HEK293T (cell line): ENCODE measurements at regions not wholly inside any gene's neighbourhood (a gene's known extent, or its start where the extent isn't known, plus 50 kb on each side); places are given as distances from the start of the nearest gene placed in this dataset.

Source experiments
- BHLHE40 ChIP-seq: fragments of 450-650 bp; IDR thresholded peaks from 2 replicates; pipeline ENCODE4 v1.6.1; 2016; ENCODE audit warnings: mild to moderate bottlenecking, moderate library complexity, borderline replicate concordance
- CTBP1 ChIP-seq: fragments of 450-650 bp; IDR thresholded peaks from 2 replicates; pipeline ENCODE4 v1.6.1; 2016; ENCODE audit warnings: borderline replicate concordance
- ELF4 ChIP-seq: fragments of 450-650 bp; IDR thresholded peaks from 2 replicates; pipeline ENCODE4 v1.6.1; 2017; ENCODE audit warnings: antibody characterized with exemption
- FOXA1 ChIP-seq: fragments of 450-650 bp; IDR thresholded peaks from 2 replicates; pipeline ENCODE4 v1.6.1; 2016; ENCODE audit warnings: mild to moderate bottlenecking
- FOXM1 ChIP-seq: fragments of 450-650 bp; IDR thresholded peaks from 2 replicates; pipeline ENCODE4 v1.6.1; 2017; ENCODE audit warnings: mild to moderate bottlenecking, borderline replicate concordance
- HDGF ChIP-seq: fragments of 450-650 bp; IDR thresholded peaks from 2 replicates; pipeline ENCODE4 v1.6.1; 2017; ENCODE audit warnings: antibody characterized with exemption, borderline replicate concordance
- L3MBTL2 ChIP-seq: fragments of 450-650 bp; conservative IDR thresholded peaks from 2 replicates; pipeline ENCODE4 v1.6.1; 2016; ENCODE audit warnings: mild to moderate bottlenecking
- LEF1 ChIP-seq: fragments of 450-650 bp; IDR thresholded peaks from 2 replicates; pipeline ENCODE4 v1.6.1; 2017; ENCODE audit warnings: mild to moderate bottlenecking, borderline replicate concordance
- NFRKB ChIP-seq: fragments of 450-650 bp; IDR thresholded peaks from 2 replicates; pipeline ENCODE4 v1.6.1; 2016; ENCODE audit warnings: mild to moderate bottlenecking, moderate library complexity
- PKNOX1 ChIP-seq: fragments of 450-650 bp; IDR thresholded peaks from 2 replicates; pipeline ENCODE4 v1.6.1; 2016
- SP1 ChIP-seq: fragments of 450-650 bp; IDR thresholded peaks from 2 replicates; pipeline ENCODE4 v1.6.1; 2017
- SUZ12 ChIP-seq: fragments of 450-650 bp; IDR thresholded peaks from 2 replicates; pipeline ENCODE4 v1.6.1; 2016; ENCODE audit warnings: mild to moderate bottlenecking
- TARDBP ChIP-seq: fragments of 450-650 bp; IDR thresholded peaks from 2 replicates; pipeline ENCODE4 v1.6.1; 2016
- ZNF384 ChIP-seq: fragments of 450-650 bp; IDR thresholded peaks from 2 replicates; pipeline ENCODE4 v1.6.1; 2016

GRCh38 chr14:98685725-98686124 lies 586.3 kb downstream of the BCL11B start:
- TF ChIP-seq FOXA1 (no peak), SP1 (no peak), L3MBTL2 (no peak), LEF1 (no peak), BHLHE40 (no peak), SUZ12 (no peak), FOXM1 (no peak), NFRKB (no peak), ZNF384 (no peak), HDGF (no peak), PKNOX1 (no peak), ELF4 (no peak), TARDBP (no peak), CTBP1 (no peak)
